Nephron (organoid): ENCODE measurements at regions not wholly inside any gene's neighbourhood (a gene's known extent, or its start where the extent isn't known, plus 50 kb on each side); places are given as distances from the start of the nearest gene placed in this dataset.

Experiments used
- H3K27ac Mint-ChIP-seq, 3 experiments: 2 replicates each; pipeline ENCODE4 v1.8.0; 2020; ENCODE audit warnings: mixed read lengths in 3 of 3, mild to moderate bottlenecking in 2 of 3, moderate library complexity in 1 of 3
- H3K27me3 Mint-ChIP-seq: 2 replicates; pipeline ENCODE4 v1.8.0; 2021; ENCODE audit warnings: low read depth, mild to moderate bottlenecking, moderate library complexity, mixed read lengths
- H3K36me3 Mint-ChIP-seq: 2 replicates; pipeline ENCODE4 v1.8.0; 2020; ENCODE audit warnings: low read depth, mixed read lengths
- H3K4me1 Mint-ChIP-seq: 2 replicates; pipeline ENCODE4 v1.8.0; 2020; ENCODE audit warnings: mixed read lengths
- H3K4me3 Mint-ChIP-seq, 3 experiments: 2 replicates each; pipeline ENCODE4 v1.8.0; 2020; ENCODE audit warnings: mild to moderate bottlenecking in 3 of 3, mixed read lengths in 3 of 3, moderate library complexity in 2 of 3
- H3K9me3 Mint-ChIP-seq: 2 replicates; pipeline ENCODE4 v1.8.0; 2020; ENCODE audit warnings: mixed read lengths
- TF ChIP-seq, protein P1 (sequence below), 3 experiments: fragments of 200-600 bp; sonication (generic); IDR thresholded peaks; one replicate each; pipeline ENCODE4 v1.5.0; 2021; ENCODE audit warnings: antibody characterized with exemption in 3 of 3; ENCODE audit not compliant: unreplicated experiment in 3 of 3

DNA sequence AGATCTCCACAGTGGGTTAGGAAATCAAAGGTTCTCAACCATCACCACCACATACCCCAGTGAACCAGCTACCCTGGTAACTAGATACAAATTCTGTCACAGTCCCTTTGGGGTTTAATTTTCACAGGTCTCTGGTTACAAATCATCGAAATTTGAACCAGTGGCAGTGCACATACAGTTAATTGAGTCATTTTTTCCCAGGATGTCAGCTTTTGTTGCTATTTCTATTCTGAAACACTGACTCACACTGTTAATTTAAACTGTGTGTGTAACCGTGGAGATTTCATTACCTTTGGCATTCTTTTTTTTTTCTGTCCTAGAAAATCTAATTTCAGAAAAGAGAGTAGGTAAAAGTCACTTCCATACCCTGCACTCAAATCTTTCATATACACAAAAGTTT lies 511.5 kb downstream of the TOX3 start:
- TF ChIP-seq, protein P1, sequence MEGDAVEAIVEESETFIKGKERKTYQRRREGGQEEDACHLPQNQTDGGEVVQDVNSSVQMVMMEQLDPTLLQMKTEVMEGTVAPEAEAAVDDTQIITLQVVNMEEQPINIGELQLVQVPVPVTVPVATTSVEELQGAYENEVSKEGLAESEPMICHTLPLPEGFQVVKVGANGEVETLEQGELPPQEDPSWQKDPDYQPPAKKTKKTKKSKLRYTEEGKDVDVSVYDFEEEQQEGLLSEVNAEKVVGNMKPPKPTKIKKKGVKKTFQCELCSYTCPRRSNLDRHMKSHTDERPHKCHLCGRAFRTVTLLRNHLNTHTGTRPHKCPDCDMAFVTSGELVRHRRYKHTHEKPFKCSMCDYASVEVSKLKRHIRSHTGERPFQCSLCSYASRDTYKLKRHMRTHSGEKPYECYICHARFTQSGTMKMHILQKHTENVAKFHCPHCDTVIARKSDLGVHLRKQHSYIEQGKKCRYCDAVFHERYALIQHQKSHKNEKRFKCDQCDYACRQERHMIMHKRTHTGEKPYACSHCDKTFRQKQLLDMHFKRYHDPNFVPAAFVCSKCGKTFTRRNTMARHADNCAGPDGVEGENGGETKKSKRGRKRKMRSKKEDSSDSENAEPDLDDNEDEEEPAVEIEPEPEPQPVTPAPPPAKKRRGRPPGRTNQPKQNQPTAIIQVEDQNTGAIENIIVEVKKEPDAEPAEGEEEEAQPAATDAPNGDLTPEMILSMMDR (IDR thresholded peaks at IDR 0.05; ENCODE audit: unreplicated experiment in 3 of 3), result no peak
- H3K36me3 Mint-ChIP-seq, result no peaks in the 10 kb centered on the region
- H3K9me3 Mint-ChIP-seq, result no peaks in the 10 kb centered on the region
- H3K4me3 Mint-ChIP-seq, result no peak overlapping the region
- no peaks in the 10 kb centered on the region for H3K4me1 Mint-ChIP-seq
- H3K27me3 Mint-ChIP-seq, result no peaks in the 10 kb centered on the region
- no peak overlapping the region for H3K27ac Mint-ChIP-seq

DNA sequence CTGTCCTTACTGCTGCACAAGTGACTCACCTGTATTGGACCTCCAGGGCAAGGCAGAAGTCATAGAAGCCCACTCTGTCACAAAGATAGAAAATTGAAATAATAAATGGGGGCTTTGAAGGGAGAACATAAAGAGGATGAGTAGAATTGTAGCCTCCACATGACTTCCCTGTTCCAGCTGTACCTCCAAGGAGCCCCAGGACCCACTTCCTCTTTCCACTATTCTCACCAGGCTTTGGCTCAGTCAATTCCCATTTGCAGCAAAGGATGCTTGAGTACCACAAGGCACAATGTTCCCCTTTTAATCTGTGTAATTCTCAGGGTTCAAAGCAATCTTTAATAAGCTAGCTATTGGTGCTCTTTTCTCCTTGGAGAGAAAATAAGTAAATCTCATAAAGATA lies 512.1 kb downstream of the TOX3 start:
- no peaks in the 10 kb centered on the region for H3K36me3 Mint-ChIP-seq
- H3K27ac Mint-ChIP-seq, result no peak overlapping the region
- H3K27me3 Mint-ChIP-seq, result no peaks in the 10 kb centered on the region
- H3K9me3 Mint-ChIP-seq, result no peaks in the 10 kb centered on the region
- H3K4me3 Mint-ChIP-seq, result no peak overlapping the region
- TF ChIP-seq, protein P1 (IDR thresholded peaks at IDR 0.05; ENCODE audit: unreplicated experiment in 3 of 3), result no peak
- no peaks in the 10 kb centered on the region for H3K4me1 Mint-ChIP-seq

DNA sequence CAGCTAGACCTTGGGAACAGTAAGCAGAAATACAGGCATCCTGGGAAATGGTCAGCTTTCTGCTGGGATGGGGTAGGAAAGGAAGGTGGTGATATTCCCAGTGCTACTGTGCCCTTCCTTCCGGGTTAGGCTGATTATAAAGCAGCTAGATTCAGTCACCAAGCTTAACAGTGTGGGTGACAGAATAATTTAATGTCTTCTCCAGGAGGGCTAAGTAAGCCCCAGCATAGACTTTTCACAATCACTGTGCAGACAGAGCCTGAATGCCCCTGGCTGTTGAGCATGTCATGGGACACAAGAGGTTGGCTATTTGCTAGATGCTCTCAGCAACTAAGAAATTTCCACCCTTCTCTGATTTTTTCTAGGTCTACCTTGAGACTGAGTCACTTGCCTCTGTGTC lies 513.0 kb downstream of the TOX3 start:
- H3K27ac Mint-ChIP-seq, result no peak overlapping the region
- H3K4me3 Mint-ChIP-seq, result no peak overlapping the region
- no peaks in the 10 kb centered on the region for H3K36me3 Mint-ChIP-seq
- no peaks in the 10 kb centered on the region for H3K4me1 Mint-ChIP-seq
- no peaks in the 10 kb centered on the region for H3K9me3 Mint-ChIP-seq
- TF ChIP-seq, protein P1 (IDR thresholded peaks at IDR 0.05; ENCODE audit: unreplicated experiment in 3 of 3), result no peak
- H3K27me3 Mint-ChIP-seq, result no peaks in the 10 kb centered on the region

DNA sequence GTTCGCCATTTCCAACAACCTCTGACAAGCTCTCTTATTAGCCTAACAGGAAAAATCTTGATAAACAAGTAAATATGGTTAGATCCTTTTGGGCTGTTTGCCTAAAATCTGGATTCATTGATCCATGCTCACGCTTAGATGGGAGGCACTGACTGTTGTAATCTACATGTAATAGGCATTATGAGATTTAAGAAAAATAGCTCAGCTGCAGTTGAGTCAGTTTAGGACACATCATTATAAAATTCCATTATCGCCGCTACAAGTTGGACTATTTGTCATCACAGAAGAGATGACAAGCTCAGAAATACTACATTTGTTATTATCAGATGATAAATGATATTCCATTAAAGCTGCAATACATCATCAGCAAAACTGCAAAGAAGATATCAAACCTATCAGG lies 524.0 kb downstream of the TOX3 start:
- TF ChIP-seq, protein P1 (IDR thresholded peaks at IDR 0.05; ENCODE audit: unreplicated experiment in 3 of 3), result no peak
- H3K9me3 Mint-ChIP-seq, result peaks cover 7% of the 10 kb centered on the region
- H3K36me3 Mint-ChIP-seq, result no peaks in the 10 kb centered on the region
- peaks cover 10% of the 10 kb centered on the region for H3K27me3 Mint-ChIP-seq
- H3K27ac Mint-ChIP-seq, result no peak overlapping the region
- no peak overlapping the region for H3K4me3 Mint-ChIP-seq
- no peaks in the 10 kb centered on the region for H3K4me1 Mint-ChIP-seq

DNA sequence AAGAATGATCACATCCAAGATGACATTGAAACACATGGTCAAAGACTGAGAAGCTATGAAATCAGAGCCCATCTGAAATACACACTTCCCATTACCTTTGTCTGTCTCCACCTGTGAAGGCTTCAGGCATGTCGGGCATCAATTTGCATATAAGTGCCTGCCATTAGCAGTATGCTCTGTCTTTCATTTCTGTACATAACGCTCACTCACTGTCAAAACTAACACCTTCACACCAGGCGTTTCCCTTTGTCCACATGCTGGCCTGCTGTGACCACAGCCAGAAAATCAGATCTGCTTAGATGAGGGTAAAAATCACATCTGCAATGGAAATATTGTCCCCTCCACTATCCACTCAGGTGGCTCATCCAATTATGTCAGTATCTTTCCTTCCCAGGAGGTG lies 524.8 kb downstream of the TOX3 start:
- no peak overlapping the region for H3K4me3 Mint-ChIP-seq
- H3K4me1 Mint-ChIP-seq, result no peaks in the 10 kb centered on the region
- TF ChIP-seq, protein P1 (IDR thresholded peaks at IDR 0.05; ENCODE audit: unreplicated experiment in 3 of 3), result no peak
- no peak overlapping the region for H3K27ac Mint-ChIP-seq
- peaks cover 10% of the 10 kb centered on the region for H3K27me3 Mint-ChIP-seq
- H3K9me3 Mint-ChIP-seq, result peaks cover 13% of the 10 kb centered on the region
- H3K36me3 Mint-ChIP-seq, result no peaks in the 10 kb centered on the region

DNA sequence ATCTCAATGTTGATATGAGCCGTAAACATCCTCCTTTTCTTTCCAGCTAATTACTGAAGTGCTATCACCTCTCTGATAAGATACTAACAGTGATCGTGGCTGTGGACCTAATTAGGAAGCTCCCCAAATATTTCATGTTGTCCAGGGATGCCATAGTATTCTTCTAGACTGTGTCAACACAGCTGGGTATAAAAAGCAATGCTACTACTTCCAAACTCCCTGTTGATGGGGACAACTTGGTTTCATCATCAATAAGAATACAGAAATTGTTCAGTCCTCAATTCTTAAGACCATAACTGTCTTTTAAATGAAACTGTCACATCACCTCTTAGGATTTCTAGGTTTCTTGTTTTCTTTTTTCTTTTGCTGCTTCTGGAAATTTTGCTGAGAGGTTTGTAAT lies 530.6 kb downstream of the TOX3 start:
- H3K27ac Mint-ChIP-seq, result no peak overlapping the region
- peaks cover 3% of the 10 kb centered on the region for H3K27me3 Mint-ChIP-seq
- H3K4me1 Mint-ChIP-seq, result no peaks in the 10 kb centered on the region
- peaks cover 47% of the 10 kb centered on the region for H3K9me3 Mint-ChIP-seq
- H3K36me3 Mint-ChIP-seq, result no peaks in the 10 kb centered on the region
- TF ChIP-seq, protein P1 (IDR thresholded peaks at IDR 0.05; ENCODE audit: unreplicated experiment in 3 of 3), result no peak
- H3K4me3 Mint-ChIP-seq, result no peak overlapping the region
